AG04449 (cell line): ENCODE measurements at regions not wholly inside any gene's neighbourhood (a gene's known extent, or its start where the extent isn't known, plus 50 kb on each side); places are given as distances from the start of the nearest gene placed in this dataset.
"Not testable (repeated sequence)": the region's sequence is repeated elsewhere in the genome, so short reads cannot be mapped to it uniquely, and the experiment has no call there.

Experiments used
- CTCF ChIA-PET: fragments of 350-600 bp; formaldehyde crosslinking; extraction: SDS; loops from one replicate; lab custom pipeline; 2021; ENCODE audit warnings: antibody characterized with exemption; lab: Yijun Ruan, JAX
- POLR2A ChIA-PET: fragments of 400-600, 350-600 bp; formaldehyde crosslinking; extraction: SDS; loops from one replicate; lab custom pipeline; 2020; ENCODE audit warnings: antibody characterized with exemption, inconsistent platforms; lab: Yijun Ruan, JAX
- DNase-seq: peaks from one replicate; pipeline ENCODE4 v3.0.0-alpha.2; 2010; ENCODE audit warnings: low read depth, low spot score
- H3K4me3 ChIP-seq: 2 replicates; pipeline ENCODE4 v1.5.1; 2011; ENCODE audit warnings: low read depth, mild to moderate bottlenecking, control low read depth, low read length
- TF ChIP-seq, protein P1 (sequence below): IDR thresholded peaks from one replicate; pipeline ENCODE4 v1.5.1; 2011; ENCODE audit warnings: mild to moderate bottlenecking, moderate library complexity, low read length, control low read depth, inconsistent platforms; ENCODE audit not compliant: insufficient read depth; ENCODE audit errors: missing control alignments

- CTCF ChIA-PET, result interaction anchor here (0.6 kb wide), 1 partner anchor 11 kb away, joined by 3 read pairs; no protein-coding TSS in a partner anchor
- no peak overlapping the region for H3K4me3 ChIP-seq
- POLR2A ChIA-PET, result no interaction called here
Observed at GRCh38 chr13:98075048-98075447, 67.8 kb upstream of the FARP1 start.

GRCh38 chr13:98076309-98076708 lies 66.6 kb upstream of the FARP1 start:
- CTCF ChIA-PET, POLR2A ChIA-PET: not testable (repeated sequence)

More at GRCh38 chr13:98075048-98075447, 67.8 kb upstream of the FARP1 start:
- DNase-seq, result no peak
- TF ChIP-seq, protein P1, sequence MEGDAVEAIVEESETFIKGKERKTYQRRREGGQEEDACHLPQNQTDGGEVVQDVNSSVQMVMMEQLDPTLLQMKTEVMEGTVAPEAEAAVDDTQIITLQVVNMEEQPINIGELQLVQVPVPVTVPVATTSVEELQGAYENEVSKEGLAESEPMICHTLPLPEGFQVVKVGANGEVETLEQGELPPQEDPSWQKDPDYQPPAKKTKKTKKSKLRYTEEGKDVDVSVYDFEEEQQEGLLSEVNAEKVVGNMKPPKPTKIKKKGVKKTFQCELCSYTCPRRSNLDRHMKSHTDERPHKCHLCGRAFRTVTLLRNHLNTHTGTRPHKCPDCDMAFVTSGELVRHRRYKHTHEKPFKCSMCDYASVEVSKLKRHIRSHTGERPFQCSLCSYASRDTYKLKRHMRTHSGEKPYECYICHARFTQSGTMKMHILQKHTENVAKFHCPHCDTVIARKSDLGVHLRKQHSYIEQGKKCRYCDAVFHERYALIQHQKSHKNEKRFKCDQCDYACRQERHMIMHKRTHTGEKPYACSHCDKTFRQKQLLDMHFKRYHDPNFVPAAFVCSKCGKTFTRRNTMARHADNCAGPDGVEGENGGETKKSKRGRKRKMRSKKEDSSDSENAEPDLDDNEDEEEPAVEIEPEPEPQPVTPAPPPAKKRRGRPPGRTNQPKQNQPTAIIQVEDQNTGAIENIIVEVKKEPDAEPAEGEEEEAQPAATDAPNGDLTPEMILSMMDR, result no peak

GRCh38 chr13:98080280-98080679 lies 62.6 kb upstream of the FARP1 start:
- no peak for DNase-seq
- H3K4me3 ChIP-seq, result no peak overlapping the region
- TF ChIP-seq, protein P1, result no peak
- POLR2A ChIA-PET, result no interaction called here
- CTCF ChIA-PET, result no interaction called here

More at GRCh38 chr13:98076309-98076708, 66.6 kb upstream of the FARP1 start:
- DNase-seq, H3K4me3 ChIP-seq: not testable (repeated sequence)

DNA sequence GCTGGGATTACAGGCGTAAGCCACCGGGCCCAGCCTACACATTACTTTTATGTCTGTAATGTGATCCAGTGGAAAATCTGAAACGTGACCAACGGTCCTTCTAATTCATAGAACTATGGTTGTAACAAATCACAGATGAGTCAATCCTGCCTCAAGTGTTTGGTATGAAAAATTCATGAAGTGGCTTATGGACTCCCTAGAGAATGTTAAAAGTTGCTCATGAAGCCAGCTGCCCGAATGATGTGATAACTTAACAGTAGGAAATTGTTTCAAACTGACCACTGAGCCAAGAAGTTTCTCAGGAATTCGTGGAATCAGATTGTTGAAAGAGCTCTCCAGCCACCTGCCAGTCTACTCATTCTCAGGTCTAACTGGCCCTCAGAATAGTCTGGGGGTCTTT lies 59.4 kb upstream of the FARP1 start:
- TF ChIP-seq, protein P1, result no peak
- no peak overlapping the region for H3K4me3 ChIP-seq
- peak; percentile 83 for DNase-seq
- CTCF ChIA-PET, result interaction anchor here (0.7 to 1.4 kb wide), 6 partner anchors 17 to 343 kb away, joined by 3 to 4 read pairs (median 3); no protein-coding TSS in a partner anchor
- POLR2A ChIA-PET, result interaction anchor here (0.6 kb wide), 1 partner anchor 11 kb away, joined by 3 read pairs; no protein-coding TSS in a partner anchor

DNA sequence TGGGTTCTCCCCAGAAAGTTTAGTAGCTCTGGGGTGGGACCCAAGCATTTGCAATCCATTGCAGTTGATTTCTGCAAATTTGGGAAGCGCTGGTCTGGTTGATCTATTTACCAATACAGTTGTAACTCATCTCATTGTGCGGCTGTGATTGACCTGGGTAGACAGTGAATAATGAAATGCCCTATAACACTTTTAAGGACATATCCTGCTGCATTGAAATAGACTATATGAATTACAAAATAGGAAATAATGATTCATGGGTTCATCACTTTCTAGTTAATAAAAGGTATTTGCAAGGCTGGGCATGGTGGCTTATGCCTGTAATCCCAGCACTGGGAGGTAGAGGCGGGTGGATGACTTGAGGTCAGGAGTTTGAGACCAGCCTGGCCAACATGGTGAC lies 59.0 kb upstream of the FARP1 start:
- no peak overlapping the region for H3K4me3 ChIP-seq

GRCh38 chr13:98089246-98089645 lies 53.6 kb upstream of the FARP1 start:
- CTCF ChIA-PET, result no interaction called here
- no peak overlapping the region for H3K4me3 ChIP-seq
- TF ChIP-seq, protein P1, result no peak
- no peak for DNase-seq
- POLR2A ChIA-PET, result no interaction called here

More for the DNA sequence above, 59.0 kb upstream of the FARP1 start:
- ChIA-PET CTCF (interaction anchor here (0.7 to 1.4 kb wide), 5 partner anchors 16 to 342 kb away, joined by 3 to 4 read pairs (median 3); no protein-coding TSS in a partner anchor), POLR2A (interaction anchor here (0.6 kb wide), 1 partner anchor 11 kb away, joined by 3 read pairs; no protein-coding TSS in a partner anchor)
- TF ChIP-seq, protein P1, result no peak
- DNase-seq, result no peak

- POLR2A ChIA-PET, result no interaction called here
- CTCF ChIA-PET, result interaction anchor here (1.7 kb wide), 1 partner anchor 10 kb away, joined by 4 read pairs; no protein-coding TSS in a partner anchor
- TF ChIP-seq, protein P1, result no peak
- no peak for DNase-seq
- H3K4me3 ChIP-seq, result no peak overlapping the region
Observed at GRCh38 chr13:98092888-98093287, 50.0 kb upstream of the FARP1 start.
